Right lobe of liver (tissue), 4 donors: ENCODE measurements at regions not wholly inside any gene's neighbourhood (a gene's known extent, or its start where the extent isn't known, plus 50 kb on each side); places are given as distances from the start of the nearest gene placed in this dataset.

Source experiments
- CTCF ChIP-seq, 4 donors: fragments of 200-600 bp in 3 of 4; fragments of 450-650 bp in 1 of 4; IDR thresholded peaks; one replicate each; pipeline versions ENCODE4 v1.5.1 to v1.8.0; 2016 to 2022; ENCODE audit warnings: antibody characterized with exemption in 4 of 4, mild to moderate bottlenecking in 2 of 4
- POLR2A ChIP-seq: fragments of 450-650 bp; IDR thresholded peaks from one replicate; pipeline ENCODE4 v1.6.1; 2017; ENCODE audit warnings: antibody characterized with exemption, mild to moderate bottlenecking
- donor health status: DM: no; HTN: no; CAD: no.
- donor health status: DM: no; HTN: no; CAD: no.
- donor health status: DM: no; HTN: yes; CAD: no.

- no peak for TF ChIP-seq CTCF (IDR thresholded peaks at IDR 0.05)
- no peak for TF ChIP-seq POLR2A
These were observed 375.1 kb upstream of the ARRDC4 start for GRCh38 chr15:97585408-97585807.
